Muscle of leg (tissue), 3 donors: ENCODE measurements at regions not wholly inside any gene's neighbourhood (a gene's known extent, or its start where the extent isn't known, plus 50 kb on each side); places are given as distances from the start of the nearest gene placed in this dataset.

Experiments used
- DNase-seq: peaks from one replicate; pipeline ENCODE4 v3.0.0; 2013
- H3K27ac ChIP-seq: one replicate; pipeline ENCODE4 v1.5.1; 2013; ENCODE audit warnings: mild to moderate bottlenecking, low read length, control low read depth
- H3K27me3 ChIP-seq: one replicate; pipeline ENCODE4 v1.6.1; 2013; ENCODE audit warnings: low read length; ENCODE audit not compliant: control insufficient read depth, insufficient read depth
- H3K36me3 ChIP-seq: one replicate; pipeline ENCODE4 v1.6.1; 2013; ENCODE audit warnings: low read length; ENCODE audit not compliant: control insufficient read depth, insufficient read depth
- H3K4me1 ChIP-seq: one replicate; pipeline ENCODE4 v1.6.1; 2013; ENCODE audit warnings: low read length; ENCODE audit not compliant: control insufficient read depth, insufficient read depth
- H3K4me3 ChIP-seq: one replicate; pipeline ENCODE4 v1.5.1; 2013; ENCODE audit warnings: low read length, control low read depth
- H3K9me3 ChIP-seq: replicated peaks from 2 replicates; pipeline ENCODE4 v1.6.1; 2013; ENCODE audit warnings: low read depth, low read length; ENCODE audit not compliant: control insufficient read depth
- WGBS: methylation state at CpG from one replicate; pipeline ENCODE4 v1.1.5; 2013; ENCODE audit warnings: missing lambda C conversion rate; ENCODE audit not compliant: insufficient coverage; 5-methylcytosine and 5-hydroxymethylcytosine counted together

GRCh38 chr12:107497231-107497630 is 188.4 kb upstream of the PWP1 start:
- H3K9me3 ChIP-seq, result no peaks in the 10 kb centered on the region
- no peak overlapping the region for H3K27ac ChIP-seq
- H3K4me3 ChIP-seq, result no peak overlapping the region
- H3K4me1 ChIP-seq, result no peaks in the 10 kb centered on the region
- H3K36me3 ChIP-seq, result no peaks in the 10 kb centered on the region
- H3K27me3 ChIP-seq, result no peaks in the 10 kb centered on the region
- 87% methylated on average over 1 of the region's 2 CpGs for WGBS
- no peak for DNase-seq

- no peak for DNase-seq
- Histone ChIP-seq H3K4me3 (no peak overlapping the region), H3K9me3 (no peaks in the 10 kb centered on the region), H3K4me1 (no peaks in the 10 kb centered on the region), H3K36me3 (no peaks in the 10 kb centered on the region), H3K27me3 (no peaks in the 10 kb centered on the region), H3K27ac (no peak overlapping the region)
- 71% methylated on average over 6 of the region's 6 CpGs for WGBS
These were observed 185.3 kb upstream of the PWP1 start for GRCh38 chr12:107500307-107500706.

GRCh38 chr12:107501681-107502080 is 183.9 kb upstream of the PWP1 start:
- WGBS, result 90% methylated on average over 4 of the region's 4 CpGs
- Histone ChIP-seq H3K9me3 (no peaks in the 10 kb centered on the region), H3K27me3 (no peaks in the 10 kb centered on the region), H3K27ac (no peak overlapping the region), H3K36me3 (no peaks in the 10 kb centered on the region), H3K4me3 (no peak overlapping the region), H3K4me1 (no peaks in the 10 kb centered on the region)
- DNase-seq, result no peak

- H3K27me3 ChIP-seq, result no peaks in the 10 kb centered on the region
- H3K9me3 ChIP-seq, result no peaks in the 10 kb centered on the region
- no peaks in the 10 kb centered on the region for H3K4me1 ChIP-seq
- no peak overlapping the region for H3K27ac ChIP-seq
- WGBS, result 83% methylated on average over 5 of the region's 9 CpGs
- no peak for DNase-seq
- H3K4me3 ChIP-seq, result no peak overlapping the region
- H3K36me3 ChIP-seq, result no peaks in the 10 kb centered on the region
These were observed 182.3 kb upstream of the PWP1 start for GRCh38 chr12:107503129-107503855.

GRCh38 chr12:107503887-107504885 is 181.4 kb upstream of the PWP1 start:
- no peaks in the 10 kb centered on the region for H3K9me3 ChIP-seq
- H3K27me3 ChIP-seq, result no peaks in the 10 kb centered on the region
- H3K4me3 ChIP-seq, result no peak overlapping the region
- no peak for DNase-seq
- H3K27ac ChIP-seq, result no peak overlapping the region
- no peaks in the 10 kb centered on the region for H3K36me3 ChIP-seq
- no peaks in the 10 kb centered on the region for H3K4me1 ChIP-seq
- WGBS, result 87% methylated on average over 3 of the region's 7 CpGs

GRCh38 chr12:107509421-107509820 is 176.2 kb upstream of the PWP1 start:
- H3K9me3 ChIP-seq, result no peaks in the 10 kb centered on the region
- H3K27ac ChIP-seq, result no peak overlapping the region
- no peaks in the 10 kb centered on the region for H3K27me3 ChIP-seq
- H3K4me1 ChIP-seq, result no peaks in the 10 kb centered on the region
- H3K4me3 ChIP-seq, result no peak overlapping the region
- H3K36me3 ChIP-seq, result no peaks in the 10 kb centered on the region
- no peak for DNase-seq
- WGBS, result 31% methylated on average over 4 of the region's 4 CpGs

- H3K27ac ChIP-seq, result no peak overlapping the region
- no peaks in the 10 kb centered on the region for H3K36me3 ChIP-seq
- no peaks in the 10 kb centered on the region for H3K9me3 ChIP-seq
- no peaks in the 10 kb centered on the region for H3K4me1 ChIP-seq
- H3K4me3 ChIP-seq, result no peak overlapping the region
- 100% methylated on average over 1 of the region's 2 CpGs for WGBS
- no peak for DNase-seq
- H3K27me3 ChIP-seq, result no peaks in the 10 kb centered on the region
These were observed 175.4 kb upstream of the PWP1 start for GRCh38 chr12:107510211-107510610.

GRCh38 chr12:107511292-107511691 is 174.3 kb upstream of the PWP1 start:
- peak; percentile 39 for DNase-seq
- Histone ChIP-seq H3K4me1 (no peaks in the 10 kb centered on the region), H3K36me3 (no peaks in the 10 kb centered on the region), H3K4me3 (no peak overlapping the region), H3K27me3 (no peaks in the 10 kb centered on the region), H3K9me3 (no peaks in the 10 kb centered on the region), H3K27ac (no peak overlapping the region)
- WGBS, result 22% methylated on average over 1 of the region's 3 CpGs

- Histone ChIP-seq H3K4me1 (no peaks in the 10 kb centered on the region), H3K9me3 (no peaks in the 10 kb centered on the region), H3K27me3 (no peaks in the 10 kb centered on the region), H3K36me3 (no peaks in the 10 kb centered on the region), H3K4me3 (no peak overlapping the region), H3K27ac (no peak overlapping the region)
- no peak for DNase-seq
- WGBS, result 77% methylated on average over 2 of the region's 3 CpGs
These were observed 173.2 kb upstream of the PWP1 start for GRCh38 chr12:107512391-107512790.

- H3K27ac ChIP-seq, result no peak overlapping the region
- DNase-seq, result no peak
- WGBS, result 55% methylated on average over 2 of the region's 5 CpGs
These were observed 172.4 kb upstream of the PWP1 start for GRCh38 chr12:107513184-107513583.

More at GRCh38 chr12:107513184-107513583, 172.4 kb upstream of the PWP1 start:
- no peak overlapping the region for H3K4me3 ChIP-seq
- no peaks in the 10 kb centered on the region for H3K9me3 ChIP-seq
- no peaks in the 10 kb centered on the region for H3K27me3 ChIP-seq
- no peaks in the 10 kb centered on the region for H3K4me1 ChIP-seq
- no peaks in the 10 kb centered on the region for H3K36me3 ChIP-seq
